GM21717 (cell line): ENCODE measurements at regions not wholly inside any gene's neighbourhood (a gene's known extent, or its start where the extent isn't known, plus 50 kb on each side); places are given as distances from the start of the nearest gene placed in this dataset.
"Not testable (repeated sequence)": the region's sequence is repeated elsewhere in the genome, so short reads cannot be mapped to it uniquely, and the experiment has no call there.

Experiments
- ATAC-seq: cut with Tn5 transposase; IDR thresholded peaks from one replicate; pipeline ENCODE4 v1.9.1; 2021; ENCODE audit warnings: mild to moderate bottlenecking, moderate library complexity; ENCODE audit not compliant: unreplicated experiment

GRCh38 chr2:125681576-125681975, 974.4 kb upstream of the GYPC start:
- no peak for ATAC-seq

- ATAC-seq: no peak
Measured at GRCh38 chr2:125681976-125682805, 973.8 kb upstream of the GYPC start.

GRCh38 chr2:125684256-125684655, 971.7 kb upstream of the GYPC start:
- no peak for ATAC-seq

- no peak for ATAC-seq
Measured at GRCh38 chr2:125684932-125685331, 971.0 kb upstream of the GYPC start.

- no peak for ATAC-seq
Measured at GRCh38 chr2:125696560-125696959, 959.4 kb upstream of the GYPC start.

- no peak for ATAC-seq
Measured at GRCh38 chr2:125698280-125698679, 957.7 kb upstream of the GYPC start.

GRCh38 chr2:125701070-125701469, 954.9 kb upstream of the GYPC start:
- ATAC-seq: no peak

- no peak for ATAC-seq
Measured at GRCh38 chr2:125707611-125708010, 948.3 kb upstream of the GYPC start.

- ATAC-seq: no peak
Measured at GRCh38 chr2:125710561-125710960, 945.4 kb upstream of the GYPC start.

GRCh38 chr2:125711075-125711474, 944.9 kb upstream of the GYPC start:
- ATAC-seq: no peak

GRCh38 chr2:125713533-125713932, 942.4 kb upstream of the GYPC start:
- no peak for ATAC-seq

GRCh38 chr2:125721072-125721721, 934.8 kb upstream of the GYPC start:
- ATAC-seq: no peak

GRCh38 chr2:125730921-125731320, 925.0 kb upstream of the GYPC start:
- ATAC-seq: no peak

GRCh38 chr2:125736306-125736705, 919.7 kb upstream of the GYPC start:
- ATAC-seq: no peak

GRCh38 chr2:125745514-125745913, 910.4 kb upstream of the GYPC start:
- no peak for ATAC-seq

GRCh38 chr2:125746321-125747164, 909.4 kb upstream of the GYPC start:
- ATAC-seq: no peak

GRCh38 chr2:125747165-125747425, 908.9 kb upstream of the GYPC start:
- no peak for ATAC-seq

GRCh38 chr2:125756431-125756830, 899.5 kb upstream of the GYPC start:
- ATAC-seq: no peak

- no peak for ATAC-seq
Measured at GRCh38 chr2:125796784-125797183, 859.2 kb upstream of the GYPC start.

- ATAC-seq: no peak
Measured at GRCh38 chr2:125797192-125797591, 858.8 kb upstream of the GYPC start.

GRCh38 chr2:125822746-125823145, 833.2 kb upstream of the GYPC start:
- ATAC-seq: no peak

GRCh38 chr2:125825781-125826180, 830.2 kb upstream of the GYPC start:
- not testable (repeated sequence) for ATAC-seq
